AG04450 (cell line): ENCODE measurements at regions not wholly inside any gene's neighbourhood (a gene's known extent, or its start where the extent isn't known, plus 50 kb on each side); places are given as distances from the start of the nearest gene placed in this dataset.

Experiments used
- CTCF ChIA-PET: fragments of 300-600, 350-600 bp; formaldehyde crosslinking; extraction: SDS; loops from one replicate; lab custom pipeline; 2022; ENCODE audit warnings: antibody characterized with exemption, inconsistent platforms; lab: Charles Lee
- POLR2A ChIA-PET: fragments of 350-600 bp; formaldehyde crosslinking; extraction: SDS; loops from one replicate; lab custom pipeline; 2021; ENCODE audit warnings: antibody characterized with exemption, inconsistent platforms; lab: Yijun Ruan, JAX
- DNase-seq: peaks from one replicate; pipeline ENCODE4 v3.0.0-alpha.2; 2011; ENCODE audit warnings: low read depth, low spot score
- H3K27ac ChIP-seq: one replicate; pipeline ENCODE4 v1.5.1; 2012; ENCODE audit warnings: low read depth, low read length, control low read depth
- H3K27me3 ChIP-seq: one replicate; pipeline ENCODE4 v1.6.0; 2012; ENCODE audit warnings: low read length; ENCODE audit not compliant: control insufficient read depth, insufficient read depth
- H3K4me3 ChIP-seq: 2 replicates; pipeline ENCODE4 v1.5.1; 2011; ENCODE audit warnings: mild to moderate bottlenecking, low read depth, low read length, control low read depth
- H3K9me3 ChIP-seq: 2 replicates; pipeline ENCODE4 v1.5.1; 2012; ENCODE audit warnings: low read length; ENCODE audit not compliant: control insufficient read depth, insufficient read depth
- TF ChIP-seq, protein P1 (sequence below): IDR thresholded peaks from 2 replicates; pipeline ENCODE4 v1.5.1; 2011; ENCODE audit warnings: low read depth, low read length, control low read depth, inconsistent platforms

DNA sequence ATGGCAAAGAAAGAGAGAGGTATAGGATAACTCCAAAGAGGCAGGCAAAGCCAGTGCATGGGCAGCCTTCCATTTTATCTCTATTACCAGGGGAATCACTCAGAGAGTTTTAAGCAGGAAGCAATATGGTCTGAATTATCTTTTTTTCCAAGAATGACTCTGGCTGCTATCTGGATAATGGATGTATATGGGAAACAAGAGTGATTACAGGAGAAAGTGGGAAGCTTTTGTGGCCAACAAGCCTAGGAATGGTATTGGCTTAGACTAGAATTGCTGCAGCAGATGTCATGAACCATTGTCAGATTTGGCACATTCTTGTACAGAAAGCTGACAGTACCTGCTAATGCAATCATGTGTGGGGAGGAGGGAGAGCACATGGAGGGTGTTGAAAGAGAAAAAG, 73.0 kb upstream of the BTBD3 start:
- ChIA-PET CTCF (no interaction called here), POLR2A (interaction anchor here (0.9 kb wide), 1 partner anchor 128 kb away, joined by 4 read pairs; no protein-coding TSS in a partner anchor)
- no peak overlapping the region for H3K27ac ChIP-seq
- H3K4me3 ChIP-seq = no peak overlapping the region
- TF ChIP-seq, protein P1, sequence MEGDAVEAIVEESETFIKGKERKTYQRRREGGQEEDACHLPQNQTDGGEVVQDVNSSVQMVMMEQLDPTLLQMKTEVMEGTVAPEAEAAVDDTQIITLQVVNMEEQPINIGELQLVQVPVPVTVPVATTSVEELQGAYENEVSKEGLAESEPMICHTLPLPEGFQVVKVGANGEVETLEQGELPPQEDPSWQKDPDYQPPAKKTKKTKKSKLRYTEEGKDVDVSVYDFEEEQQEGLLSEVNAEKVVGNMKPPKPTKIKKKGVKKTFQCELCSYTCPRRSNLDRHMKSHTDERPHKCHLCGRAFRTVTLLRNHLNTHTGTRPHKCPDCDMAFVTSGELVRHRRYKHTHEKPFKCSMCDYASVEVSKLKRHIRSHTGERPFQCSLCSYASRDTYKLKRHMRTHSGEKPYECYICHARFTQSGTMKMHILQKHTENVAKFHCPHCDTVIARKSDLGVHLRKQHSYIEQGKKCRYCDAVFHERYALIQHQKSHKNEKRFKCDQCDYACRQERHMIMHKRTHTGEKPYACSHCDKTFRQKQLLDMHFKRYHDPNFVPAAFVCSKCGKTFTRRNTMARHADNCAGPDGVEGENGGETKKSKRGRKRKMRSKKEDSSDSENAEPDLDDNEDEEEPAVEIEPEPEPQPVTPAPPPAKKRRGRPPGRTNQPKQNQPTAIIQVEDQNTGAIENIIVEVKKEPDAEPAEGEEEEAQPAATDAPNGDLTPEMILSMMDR = no peak
- no peak for DNase-seq
- H3K27me3 ChIP-seq = no peaks in the 10 kb centered on the region
- no peaks in the 10 kb centered on the region for H3K9me3 ChIP-seq

DNA sequence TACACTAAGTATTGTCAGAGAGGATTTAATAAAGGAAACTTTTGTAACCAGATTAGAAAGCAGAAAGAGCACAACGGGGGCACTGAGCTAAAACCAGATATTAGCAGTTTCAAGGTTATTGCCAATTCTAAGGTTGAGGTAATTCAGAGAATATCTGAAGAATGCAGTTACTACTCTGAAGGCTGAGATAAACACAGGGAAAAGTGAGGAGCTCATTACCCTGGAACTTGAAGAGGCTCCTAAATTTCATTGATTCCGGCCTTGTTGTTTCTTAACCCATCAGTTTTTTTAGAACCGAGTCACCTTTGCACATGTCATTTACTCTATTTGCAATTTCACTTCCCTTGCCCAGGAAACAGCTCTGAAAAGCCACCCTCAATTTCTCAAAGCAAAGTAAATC, 72.4 kb upstream of the BTBD3 start:
- ChIA-PET CTCF (interaction anchor here (0.6 kb wide), 1 partner anchor 1220 kb away, joined by 3 read pairs; no protein-coding TSS in a partner anchor), POLR2A (interaction anchor here (0.9 kb wide), 1 partner anchor 129 kb away, joined by 4 read pairs; no protein-coding TSS in a partner anchor)
- H3K9me3 ChIP-seq = no peaks in the 10 kb centered on the region
- no peak overlapping the region for H3K27ac ChIP-seq
- no peaks in the 10 kb centered on the region for H3K27me3 ChIP-seq
- TF ChIP-seq, protein P1 = no peak
- no peak for DNase-seq
- H3K4me3 ChIP-seq = no peak overlapping the region

DNA sequence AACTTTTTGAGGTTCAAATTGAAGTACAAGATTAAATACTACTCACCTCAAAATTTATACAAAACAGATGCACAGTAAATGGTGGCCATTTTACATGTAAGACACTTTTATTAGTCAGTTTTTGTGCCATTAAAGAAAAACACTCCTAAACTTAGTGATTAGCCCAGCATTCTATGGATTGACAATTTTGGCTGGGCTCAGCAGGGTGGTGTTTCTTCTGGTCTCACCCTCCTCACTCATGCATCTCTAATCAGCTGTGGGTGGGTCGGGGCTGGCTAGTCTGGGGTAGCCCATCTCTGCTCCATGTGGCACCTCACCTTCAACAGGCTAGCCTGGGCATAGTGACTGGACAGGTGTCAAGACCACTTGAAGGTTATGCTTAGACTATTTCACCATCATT, 71.6 kb upstream of the BTBD3 start:
- DNase-seq = no peak
- H3K4me3 ChIP-seq = no peak overlapping the region
- no peaks in the 10 kb centered on the region for H3K9me3 ChIP-seq
- no peak overlapping the region for H3K27ac ChIP-seq
- TF ChIP-seq, protein P1 = no peak
- H3K27me3 ChIP-seq = no peaks in the 10 kb centered on the region
- POLR2A ChIA-PET = no interaction called here
- CTCF ChIA-PET = interaction anchor here (0.6 kb wide), 1 partner anchor 1221 kb away, joined by 3 read pairs; no protein-coding TSS in a partner anchor

DNA sequence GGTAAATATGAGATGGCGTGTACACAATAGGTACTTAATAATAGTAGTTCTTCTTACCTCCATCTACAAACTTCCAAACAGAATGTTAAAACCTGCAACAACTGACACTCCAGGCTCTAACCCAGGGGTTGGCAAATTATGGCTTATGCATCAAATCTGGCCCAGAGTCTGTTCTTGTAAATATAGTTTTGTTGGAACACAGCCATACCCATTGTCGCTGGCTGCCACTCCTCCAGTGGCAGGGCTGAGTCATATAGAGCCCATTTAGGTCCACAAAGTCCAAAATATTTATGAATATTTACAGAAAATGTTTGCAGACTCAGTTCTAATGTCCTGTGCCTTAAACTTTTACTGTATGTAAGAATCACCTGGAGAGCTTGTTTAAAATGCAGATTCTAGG, 69.9 kb upstream of the BTBD3 start:
- no peak overlapping the region for H3K4me3 ChIP-seq
- ChIA-PET CTCF (interaction anchor here (0.5 kb wide), 1 partner anchor 1582 kb away, joined by 3 read pairs; no protein-coding TSS in a partner anchor), POLR2A (no interaction called here)
- H3K9me3 ChIP-seq = no peaks in the 10 kb centered on the region
- no peak for DNase-seq
- no peaks in the 10 kb centered on the region for H3K27me3 ChIP-seq
- H3K27ac ChIP-seq = no peak overlapping the region
- TF ChIP-seq, protein P1 = no peak

DNA sequence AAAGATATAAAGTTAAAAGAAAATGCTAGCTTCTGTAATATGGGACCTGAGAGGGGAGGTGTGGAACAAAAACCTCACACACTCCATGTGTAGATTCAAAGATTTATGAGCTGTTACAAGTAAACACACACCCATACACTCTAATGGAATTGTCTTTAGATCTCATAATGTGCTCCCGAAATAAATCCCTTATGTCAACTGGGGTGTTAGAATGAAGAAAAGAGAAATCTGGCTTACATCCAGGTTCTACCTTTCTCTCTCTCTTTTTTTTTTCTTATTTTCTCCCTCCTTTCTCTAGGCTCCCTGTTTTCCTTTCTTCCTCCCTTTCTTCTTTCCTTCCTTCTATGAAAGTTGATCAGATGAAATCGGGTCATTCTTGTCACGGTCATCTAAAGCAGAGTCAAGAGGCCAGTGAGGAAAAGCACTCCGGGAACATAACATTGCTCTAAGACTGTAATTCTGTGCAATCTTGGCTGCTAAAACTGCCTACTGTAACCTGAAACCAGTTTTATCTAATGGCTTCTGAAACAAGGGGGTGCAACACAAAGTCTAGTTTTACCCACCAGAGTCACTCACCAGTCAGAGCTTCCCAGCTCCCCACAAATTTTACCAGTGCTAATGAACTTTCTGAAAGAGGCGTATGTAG, 68.3 kb upstream of the BTBD3 start:
- ChIA-PET CTCF (no interaction called here), POLR2A (no interaction called here)
- no peak for DNase-seq
- TF ChIP-seq, protein P1 = no peak
- H3K27ac ChIP-seq = no peak overlapping the region
- no peak overlapping the region for H3K4me3 ChIP-seq
- H3K27me3 ChIP-seq = no peaks in the 10 kb centered on the region
- H3K9me3 ChIP-seq = no peaks in the 10 kb centered on the region; the same call in 1 of the 2 replicates
